Spleen (tissue), 11 donors: ENCODE measurements at regions not wholly inside any gene's neighbourhood (a gene's known extent, or its start where the extent isn't known, plus 50 kb on each side); places are given as distances from the start of the nearest gene placed in this dataset.
A peak's percentile ranks its signal among the peaks of the same experiment; 100 is the strongest.

ENCODE experiments used
- DNase-seq: peaks from one replicate; pipeline ENCODE4 v3.0.0-alpha.2; 2020
- H3K27ac ChIP-seq, 8 donors: fragments of 200-600 bp; sonication (generic) in 7 of 8; 1 replicate in 4 of 8; 2 replicates in 4 of 8; pipeline versions ENCODE4 v1.5.0 to v1.8.0; 2016 to 2021; ENCODE audit warnings: inconsistent platforms in 4 of 8, mild to moderate bottlenecking in 4 of 8, moderate library complexity in 1 of 8
- H3K27me3 ChIP-seq, 7 donors: fragments of 200-600 bp; sonication (generic) in 6 of 7; replicated peaks in 1 of 7; 1 replicate in 4 of 7; 2 replicates in 3 of 7; pipeline versions ENCODE4 v1.5.0 to v1.8.0; 2016 to 2021; ENCODE audit warnings: inconsistent platforms in 3 of 7, mild to moderate bottlenecking in 1 of 7
- H3K36me3 ChIP-seq, 6 donors: fragments of 200-600 bp; sonication (generic) in 5 of 6; 1 replicate in 4 of 6; 2 replicates in 2 of 6; pipeline versions ENCODE4 v1.5.0 to v1.8.0; 2016 to 2021; ENCODE audit warnings: inconsistent platforms in 2 of 6
- H3K4me1 ChIP-seq, 6 donors: fragments of 200-600 bp; sonication (generic) in 5 of 6; 1 replicate in 3 of 6; 2 replicates in 3 of 6; pipeline versions ENCODE4 v1.5.0 to v1.8.0; 2016 to 2021; ENCODE audit warnings: inconsistent platforms in 3 of 6
- H3K4me3 ChIP-seq, 8 donors: fragments of 200-600 bp; sonication (generic) in 7 of 8; 1 replicate in 4 of 8; 2 replicates in 4 of 8; pipeline versions ENCODE4 v1.5.0 to v1.8.0; 2016 to 2021; ENCODE audit warnings: inconsistent platforms in 4 of 8, mild to moderate bottlenecking in 4 of 8, moderate library complexity in 2 of 8
- H3K9me3 ChIP-seq, 8 donors: fragments of 200-600 bp; sonication (generic) in 7 of 8; 1 replicate in 4 of 8; 2 replicates in 4 of 8; pipeline versions ENCODE4 v1.5.0 to v1.8.0; 2016 to 2021; ENCODE audit warnings: inconsistent platforms in 4 of 8
- POLR2A ChIP-seq, 3 donors: fragments of 450-650 bp; IDR thresholded peaks; one replicate each; pipeline ENCODE4 v1.5.1; 2017; ENCODE audit warnings: antibody characterized with exemption in 3 of 3, mild to moderate bottlenecking in 1 of 3
- POLR2AphosphoS5 ChIP-seq, 3 donors: sonication (generic); formaldehyde crosslinking; IDR thresholded peaks; one replicate each; pipeline ENCODE4 v1.5.1; 2017; ENCODE audit warnings: antibody characterized with exemption in 3 of 3
- WGBS, 5 donors: extraction: QIAGEN DNeasy Blood & Tissue Kit in 3 of 5; methylation state at CpG; one replicate each; pipeline versions ENCODE4 v1.1.5 to v1.1.7; 2013 to 2018; 5-methylcytosine and 5-hydroxymethylcytosine counted together
- intact Hi-C: fragments of 100-400 bp; cut with DNase I; formaldehyde crosslinking; loops from one replicate; pipeline ENCODE4 v1.15.0; 2023; ENCODE audit warnings: low total_unique reads
- TF ChIP-seq, protein P1 (sequence below), 11 experiments: fragments of 200-600 bp in 7 of 11; fragments of 450-650 bp in 4 of 11; sonication (generic) in 4 of 11; IDR thresholded peaks in 8 of 11; conservative IDR thresholded peaks in 3 of 11; 1 replicate in 7 of 11; 2 replicates in 4 of 11; pipeline versions ENCODE4 v1.4.0 to v1.8.0; 2016 to 2021; ENCODE audit warnings: antibody characterized with exemption in 11 of 11, inconsistent platforms in 4 of 11, mild to moderate bottlenecking in 1 of 11
- donor health status: healthy with polysubstance abuse.
- donor health status: DM: no; HTN: no; CAD: no; lungs with moderate emphysema.
- donor health status: DM: no; HTN: no; CAD: no.
- donor health status: Bipolar disorder and iron deficiency.
- donor health status: healthy.
- donor health status: DM: no; HTN: no; CAD: no.
- donor health status: DM: yes; HTN: yes; CAD: no.

DNA sequence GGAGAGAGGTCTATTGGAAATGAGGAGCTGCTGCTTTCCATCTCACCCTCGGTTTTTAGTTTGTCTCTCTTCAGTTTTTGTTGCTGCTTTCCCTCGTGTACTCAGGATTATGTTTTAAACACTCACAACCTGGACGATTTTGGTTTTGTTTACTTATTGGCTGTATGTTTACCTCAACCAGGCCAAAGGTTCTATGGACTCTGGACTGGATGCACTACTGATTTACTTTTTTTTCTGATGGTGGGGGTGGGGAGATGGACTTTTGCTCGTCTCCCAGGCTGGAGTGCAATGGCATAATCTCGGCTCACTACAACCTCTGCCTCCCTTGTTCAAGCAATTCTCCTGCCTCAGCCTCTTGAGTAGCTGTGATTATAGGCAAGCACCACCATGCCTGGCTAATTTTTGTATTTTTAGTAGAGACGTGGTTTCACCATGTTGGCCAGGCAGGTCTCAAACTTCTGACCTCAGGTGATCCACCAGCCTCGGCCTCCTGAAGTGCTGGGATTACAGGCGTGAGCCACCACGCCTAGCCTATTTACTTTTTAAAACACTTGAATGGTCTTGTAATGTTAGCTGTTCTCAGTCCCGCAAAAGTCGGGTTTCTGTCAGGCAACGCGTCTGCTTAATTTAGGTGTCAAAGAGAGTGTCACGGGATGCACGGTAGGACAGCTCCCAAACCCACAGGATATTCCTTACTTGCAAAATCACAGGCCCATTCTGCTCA is 148.2 kb upstream of the RIPOR2 start:
- 94 to 96% (median 95%) methylated on average over 15 of the region's 15 CpGs for WGBS, 5 donors
- no peak for DNase-seq
- Histone ChIP-seq H3K4me1 (peaks cover 9 to 42% (median 27%) of the 10 kb centered on the region in 6 donors), H3K4me3 (no peak overlapping the region), H3K36me3 (peaks cover 0 to 85% (median 19%) of the 10 kb centered on the region in 6 donors), H3K27me3 (no peaks in the 10 kb centered on the region), H3K9me3 (no peaks in the 10 kb centered on the region), H3K27ac (peak overlapping the region in 1 of 8 donors; percentile 79)
- intact Hi-C loops = no loop called here
- no peak for TF ChIP-seq POLR2AphosphoS5 (IDR thresholded peaks at IDR 0.05)
- TF ChIP-seq, protein P1, sequence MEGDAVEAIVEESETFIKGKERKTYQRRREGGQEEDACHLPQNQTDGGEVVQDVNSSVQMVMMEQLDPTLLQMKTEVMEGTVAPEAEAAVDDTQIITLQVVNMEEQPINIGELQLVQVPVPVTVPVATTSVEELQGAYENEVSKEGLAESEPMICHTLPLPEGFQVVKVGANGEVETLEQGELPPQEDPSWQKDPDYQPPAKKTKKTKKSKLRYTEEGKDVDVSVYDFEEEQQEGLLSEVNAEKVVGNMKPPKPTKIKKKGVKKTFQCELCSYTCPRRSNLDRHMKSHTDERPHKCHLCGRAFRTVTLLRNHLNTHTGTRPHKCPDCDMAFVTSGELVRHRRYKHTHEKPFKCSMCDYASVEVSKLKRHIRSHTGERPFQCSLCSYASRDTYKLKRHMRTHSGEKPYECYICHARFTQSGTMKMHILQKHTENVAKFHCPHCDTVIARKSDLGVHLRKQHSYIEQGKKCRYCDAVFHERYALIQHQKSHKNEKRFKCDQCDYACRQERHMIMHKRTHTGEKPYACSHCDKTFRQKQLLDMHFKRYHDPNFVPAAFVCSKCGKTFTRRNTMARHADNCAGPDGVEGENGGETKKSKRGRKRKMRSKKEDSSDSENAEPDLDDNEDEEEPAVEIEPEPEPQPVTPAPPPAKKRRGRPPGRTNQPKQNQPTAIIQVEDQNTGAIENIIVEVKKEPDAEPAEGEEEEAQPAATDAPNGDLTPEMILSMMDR (IDR thresholded peaks at IDR 0.05 in 8 of 11, conservative IDR thresholded peaks at IDR 0.05 in 3 of 11) = no peak
- no peak for TF ChIP-seq POLR2A (IDR thresholded peaks at IDR 0.05)

DNA sequence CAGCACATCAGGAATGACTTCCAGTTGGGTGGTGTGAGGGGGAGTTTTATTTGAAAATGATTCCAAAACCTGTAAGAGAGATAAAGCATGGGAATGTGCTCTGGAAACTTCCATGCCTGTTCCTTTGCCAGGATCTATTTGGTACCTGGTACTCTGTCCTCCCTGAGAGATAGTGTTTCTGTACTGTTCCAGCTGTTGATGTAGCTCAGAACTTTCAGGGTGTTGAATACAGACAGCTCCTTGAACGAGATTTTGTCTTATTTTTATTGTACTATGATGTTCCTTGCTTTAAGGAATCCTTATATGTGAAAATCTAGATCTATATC is 148.7 kb upstream of the RIPOR2 start:
- H3K27ac ChIP-seq = peak overlapping the region in 1 of 8 donors; percentile 79
- TF ChIP-seq POLR2A (IDR thresholded peaks at IDR 0.05) = no peak
- TF ChIP-seq, protein P1 (IDR thresholded peaks at IDR 0.05 in 8 of 11, conservative IDR thresholded peaks at IDR 0.05 in 3 of 11) = no peak
- TF ChIP-seq POLR2AphosphoS5 (IDR thresholded peaks at IDR 0.05) = no peak
- no peaks in the 10 kb centered on the region for H3K9me3 ChIP-seq
- no peak overlapping the region for H3K4me3 ChIP-seq
- H3K4me1 ChIP-seq = peaks cover 9 to 47% (median 32%) of the 10 kb centered on the region in 6 donors
- DNase-seq = no peak
- intact Hi-C loops = no loop called here
- H3K36me3 ChIP-seq = peaks cover 0 to 90% (median 19%) of the 10 kb centered on the region in 6 donors
- WGBS, 5 donors = 79 to 92% (median 88%) methylated on average over 1 of the region's 1 CpG
- H3K27me3 ChIP-seq = no peaks in the 10 kb centered on the region

DNA sequence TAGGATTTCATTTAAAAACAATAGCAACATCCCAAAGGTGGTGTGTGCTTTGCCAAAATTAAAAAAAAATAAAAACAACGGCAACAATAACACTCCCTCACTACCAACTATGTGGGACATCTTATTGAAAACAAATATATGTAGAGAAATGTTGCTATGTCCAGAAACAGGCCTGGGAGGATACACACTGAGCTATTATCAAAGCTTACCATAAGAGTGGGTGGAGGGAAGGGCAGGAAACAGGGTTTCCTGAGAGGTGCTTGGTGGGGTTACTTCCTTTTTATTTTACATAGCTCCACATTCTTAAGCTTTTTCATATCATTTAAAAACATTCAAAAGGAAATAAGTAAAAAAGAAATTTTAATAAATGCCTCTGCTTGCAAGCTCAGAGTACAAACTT is 150.0 kb upstream of the RIPOR2 start:
- 0 to 3% (median 0%) methylated on average over 1 of the region's 1 CpG for WGBS, 5 donors
- Histone ChIP-seq H3K27me3 (no peaks in the 10 kb centered on the region), H3K4me1 (peaks cover 9 to 58% (median 34%) of the 10 kb centered on the region in 6 donors), H3K36me3 (peaks cover 0 to 93% (median 19%) of the 10 kb centered on the region in 6 donors), H3K27ac (peak overlapping the region; percentile 47 to 79 (median 61)), H3K4me3 (no peak overlapping the region), H3K9me3 (no peaks in the 10 kb centered on the region)
- peak in 1 of 3 donors; percentile 55 for TF ChIP-seq POLR2AphosphoS5 (IDR thresholded peaks at IDR 0.05)
- no peak for TF ChIP-seq POLR2A (IDR thresholded peaks at IDR 0.05)
- TF ChIP-seq, protein P1 (IDR thresholded peaks at IDR 0.05 in 8 of 11, conservative IDR thresholded peaks at IDR 0.05 in 3 of 11) = no peak
- intact Hi-C loops = no loop called here
- no peak for DNase-seq

DNA sequence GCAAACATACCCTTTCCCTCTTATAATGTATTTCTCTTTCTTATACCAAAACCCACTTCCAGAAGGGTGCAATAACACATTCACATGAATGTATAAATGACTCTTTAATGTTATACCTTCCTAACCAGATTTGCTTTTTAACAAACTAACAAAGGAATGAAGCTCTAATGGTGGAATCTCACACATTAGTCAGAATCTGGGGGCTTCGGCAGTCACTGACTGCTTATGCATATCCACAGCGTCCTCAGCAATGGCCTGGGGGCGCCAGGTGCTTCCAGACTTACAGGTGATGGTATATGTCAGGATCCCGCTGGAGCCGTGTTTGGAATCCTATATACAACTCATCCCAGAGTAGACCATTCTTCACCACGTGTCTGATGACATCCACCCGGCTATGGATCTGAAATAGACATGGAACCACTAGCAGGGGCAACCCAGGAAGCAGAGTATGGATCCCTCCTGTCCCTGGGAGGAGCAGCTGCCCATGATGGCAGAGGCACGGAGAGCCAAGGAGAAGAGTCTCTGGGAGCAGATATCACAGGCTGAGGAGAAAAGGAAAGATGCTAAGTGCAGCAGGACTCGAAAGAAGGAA is 150.8 kb upstream of the RIPOR2 start:
- Histone ChIP-seq H3K27me3 (no peaks in the 10 kb centered on the region), H3K27ac (peak overlapping the region; percentile 47 to 79 (median 61)), H3K36me3 (peaks cover 0 to 93% (median 22%) of the 10 kb centered on the region in 6 donors), H3K9me3 (no peaks in the 10 kb centered on the region), H3K4me3 (no peak overlapping the region), H3K4me1 (peaks cover 9 to 58% (median 34%) of the 10 kb centered on the region in 6 donors)
- WGBS, 5 donors = 76 to 91% (median 81%) methylated on average over 9 of the region's 9 CpGs
- DNase-seq = no peak
- intact Hi-C loops = no loop called here
- TF ChIP-seq POLR2A (IDR thresholded peaks at IDR 0.05) (no peak), POLR2AphosphoS5 (IDR thresholded peaks at IDR 0.05) (no peak)
- TF ChIP-seq, protein P1 (IDR thresholded peaks at IDR 0.05 in 8 of 11, conservative IDR thresholded peaks at IDR 0.05 in 3 of 11) = no peak
